ACHN (cell line): ENCODE measurements at regions not wholly inside any gene's neighbourhood (a gene's known extent, or its start where the extent isn't known, plus 50 kb on each side); places are given as distances from the start of the nearest gene placed in this dataset.
"Not testable (repeated sequence)": the region's sequence is repeated elsewhere in the genome, so short reads cannot be mapped to it uniquely, and the experiment has no call there.

Source experiments
- DNase-seq: peaks from one replicate; pipeline ENCODE4 v3.0.0-alpha.2; 2015
- in situ Hi-C: cut with HindIII; loops from 2 replicates; pipeline ENCODE4 v1.10.0; 2017; ENCODE audit warnings: low sequenced_read_pairs, low pct_ligation_motif_present, low pct_unique_long_range_greater_than_20kb

- in situ Hi-C loops: no loop called here
- no peak for DNase-seq
Measured at GRCh38 chr1:227508431-227508830, 54.9 kb upstream of the ZNF678 start.

- in situ Hi-C loops, DNase-seq: not testable (repeated sequence)
Measured at GRCh38 chr1:227506490-227507393, 56.6 kb upstream of the ZNF678 start.

GRCh38 chr1:227496045-227496444, 67.3 kb upstream of the ZNF678 start:
- in situ Hi-C loops, DNase-seq: not testable (repeated sequence)

GRCh38 chr1:227493863-227494551, 69.3 kb upstream of the ZNF678 start:
- in situ Hi-C loops, DNase-seq: not testable (repeated sequence)

- in situ Hi-C loops: no loop called here
- DNase-seq: no peak
Measured at GRCh38 chr1:227490478-227490877, 72.9 kb upstream of the ZNF678 start.

- in situ Hi-C loops: no loop called here
- DNase-seq: no peak
Measured at GRCh38 chr1:227490001-227490400, 73.4 kb upstream of the ZNF678 start.

GRCh38 chr1:227489572-227489971, 73.8 kb upstream of the ZNF678 start:
- DNase-seq: no peak
- in situ Hi-C loops: no loop called here

- in situ Hi-C loops: no loop called here
- DNase-seq: no peak
Measured at GRCh38 chr1:227487606-227488005, 75.8 kb upstream of the ZNF678 start.

GRCh38 chr1:227486559-227486958, 76.8 kb upstream of the ZNF678 start:
- no peak for DNase-seq
- in situ Hi-C loops: no loop called here

GRCh38 chr1:227482023-227482299, 81.4 kb upstream of the ZNF678 start:
- in situ Hi-C loops: no loop called here

GRCh38 chr1:227474072-227474471, 89.3 kb upstream of the ZNF678 start:
- in situ Hi-C loops: loop anchor here (25.0 kb wide), 1 partner anchor 463 kb away; the partner anchor contains the start of gene WNT9A
- DNase-seq: not testable (repeated sequence)

More at GRCh38 chr1:227482023-227482299, 81.4 kb upstream of the ZNF678 start:
- DNase-seq: no peak

- in situ Hi-C loops: loop anchor here (25.0 kb wide), 1 partner anchor 465 kb away; the partner anchor contains the start of gene WNT9A
- DNase-seq: no peak
Measured at GRCh38 chr1:227472772-227473171, 90.6 kb upstream of the ZNF678 start.

GRCh38 chr1:227470688-227471087, 92.7 kb upstream of the ZNF678 start:
- DNase-seq: no peak
- in situ Hi-C loops: loop anchor here (25.0 kb wide), 1 partner anchor 467 kb away; the partner anchor contains the start of gene WNT9A

- no peak for DNase-seq
- in situ Hi-C loops: loop anchor here (25.0 kb wide), 1 partner anchor 468 kb away; the partner anchor contains the start of gene WNT9A
Measured at GRCh38 chr1:227469708-227470107, 93.6 kb upstream of the ZNF678 start.

- in situ Hi-C loops: loop anchor here (25.0 kb wide), 1 partner anchor 471 kb away; the partner anchor contains the start of gene WNT9A
Measured at GRCh38 chr1:227466039-227466645, 97.2 kb upstream of the ZNF678 start.

GRCh38 chr1:227465256-227465655, 98.1 kb upstream of the ZNF678 start:
- in situ Hi-C loops: loop anchor here (25.0 kb wide), 1 partner anchor 472 kb away; the partner anchor contains the start of gene WNT9A
- no peak for DNase-seq

More at GRCh38 chr1:227466039-227466645, 97.2 kb upstream of the ZNF678 start:
- no peak for DNase-seq

GRCh38 chr1:227459977-227460376, 103.4 kb upstream of the ZNF678 start:
- no peak for DNase-seq
- in situ Hi-C loops: loop anchor here (25.0 kb wide), 1 partner anchor 477 kb away; the partner anchor contains the start of gene WNT9A

GRCh38 chr1:227459326-227459841, 104.0 kb upstream of the ZNF678 start:
- in situ Hi-C loops: loop anchor here (25.0 kb wide), 1 partner anchor 478 kb away; the partner anchor contains the start of gene WNT9A
- DNase-seq: no peak
